Fibroblast of the aortic adventitia (primary cell): ENCODE measurements at regions not wholly inside any gene's neighbourhood (a gene's known extent, or its start where the extent isn't known, plus 50 kb on each side); places are given as distances from the start of the nearest gene placed in this dataset.

ENCODE experiments used
- DNase-seq: peaks from one replicate; pipeline ENCODE4 v3.0.0-alpha.2; 2010; ENCODE audit warnings: low read depth
- H3K4me3 ChIP-seq: 2 replicates; pipeline ENCODE4 v1.5.1; 2011; ENCODE audit warnings: low read depth, mild to moderate bottlenecking, control low read depth, low read length, moderate library complexity
- TF ChIP-seq, protein P1 (sequence below): IDR thresholded peaks from 2 replicates; pipeline ENCODE4 v1.5.1; 2011; ENCODE audit warnings: mild to moderate bottlenecking, low read length, control low read depth, inconsistent platforms; ENCODE audit not compliant: insufficient read depth

DNA sequence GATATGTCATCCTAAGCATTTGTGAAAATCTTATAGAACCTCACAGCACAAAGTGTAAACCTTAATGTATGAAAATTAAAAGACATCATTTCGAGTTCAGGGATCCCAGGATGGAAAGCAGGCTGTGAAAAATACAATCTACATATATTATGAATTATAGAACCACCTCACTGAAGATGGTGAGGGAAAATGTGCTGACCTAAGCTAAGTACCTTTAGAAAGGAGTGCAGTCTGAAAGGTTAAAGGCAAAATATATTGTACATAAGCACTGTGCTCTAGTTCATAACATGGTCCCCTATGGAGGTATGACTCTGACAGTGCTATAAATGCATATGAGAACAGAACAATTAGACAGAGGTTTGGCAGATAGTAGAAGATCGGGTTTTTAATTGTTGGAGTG lies 368.6 kb downstream of the TMA16 start:
- DNase-seq: no peak
- H3K4me3 ChIP-seq: no peak overlapping the region
- TF ChIP-seq, protein P1, sequence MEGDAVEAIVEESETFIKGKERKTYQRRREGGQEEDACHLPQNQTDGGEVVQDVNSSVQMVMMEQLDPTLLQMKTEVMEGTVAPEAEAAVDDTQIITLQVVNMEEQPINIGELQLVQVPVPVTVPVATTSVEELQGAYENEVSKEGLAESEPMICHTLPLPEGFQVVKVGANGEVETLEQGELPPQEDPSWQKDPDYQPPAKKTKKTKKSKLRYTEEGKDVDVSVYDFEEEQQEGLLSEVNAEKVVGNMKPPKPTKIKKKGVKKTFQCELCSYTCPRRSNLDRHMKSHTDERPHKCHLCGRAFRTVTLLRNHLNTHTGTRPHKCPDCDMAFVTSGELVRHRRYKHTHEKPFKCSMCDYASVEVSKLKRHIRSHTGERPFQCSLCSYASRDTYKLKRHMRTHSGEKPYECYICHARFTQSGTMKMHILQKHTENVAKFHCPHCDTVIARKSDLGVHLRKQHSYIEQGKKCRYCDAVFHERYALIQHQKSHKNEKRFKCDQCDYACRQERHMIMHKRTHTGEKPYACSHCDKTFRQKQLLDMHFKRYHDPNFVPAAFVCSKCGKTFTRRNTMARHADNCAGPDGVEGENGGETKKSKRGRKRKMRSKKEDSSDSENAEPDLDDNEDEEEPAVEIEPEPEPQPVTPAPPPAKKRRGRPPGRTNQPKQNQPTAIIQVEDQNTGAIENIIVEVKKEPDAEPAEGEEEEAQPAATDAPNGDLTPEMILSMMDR: no peak

DNA sequence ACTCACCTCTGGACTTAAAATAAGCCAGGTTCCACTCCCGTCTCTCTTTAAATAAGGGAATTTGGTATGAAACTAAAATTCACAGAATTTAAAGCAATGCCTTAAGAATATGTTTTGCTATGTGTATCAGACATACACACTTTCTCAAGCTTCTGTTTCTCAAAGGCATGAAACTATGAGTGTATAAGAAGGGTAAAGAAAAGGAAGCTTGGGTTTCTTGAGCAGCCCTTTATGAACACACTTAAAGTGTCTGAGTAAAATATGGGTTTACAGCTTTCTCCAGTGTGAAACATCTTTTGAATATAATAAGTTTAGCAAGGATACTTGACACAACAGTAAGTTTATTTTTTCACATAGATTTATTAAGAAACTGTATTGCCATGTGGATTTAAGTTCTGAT lies 370.5 kb downstream of the TMA16 start:
- TF ChIP-seq, protein P1: no peak
- no peak for DNase-seq
- H3K4me3 ChIP-seq: no peak overlapping the region

DNA sequence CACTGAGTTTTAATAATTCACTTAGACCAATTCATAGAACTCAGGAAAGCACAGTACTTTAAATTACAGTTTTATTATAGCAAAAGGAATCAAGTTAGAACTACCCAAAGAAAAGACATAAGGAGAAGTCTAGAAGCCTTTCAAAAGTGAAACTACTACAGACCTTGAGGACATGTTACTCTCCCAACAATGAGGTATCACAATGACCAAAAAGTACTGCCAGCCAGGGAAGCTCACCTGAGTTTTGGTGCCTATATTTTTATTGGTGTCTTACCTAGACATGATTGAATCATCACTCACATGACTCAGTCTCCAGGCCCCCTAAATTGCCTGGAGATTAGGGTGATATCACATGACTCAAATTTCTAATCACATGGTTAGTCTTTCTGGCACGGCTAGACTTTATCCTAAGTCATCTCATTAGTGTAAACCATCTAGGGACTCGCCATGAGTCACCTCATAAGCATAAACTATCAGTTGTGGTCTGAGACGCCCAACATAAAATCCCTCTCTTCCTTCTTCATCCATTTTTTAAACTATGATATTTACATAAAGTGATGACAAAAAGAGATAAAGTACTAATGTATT lies 372.3 kb downstream of the TMA16 start:
- TF ChIP-seq, protein P1: no peak
- no peak for DNase-seq
- no peak overlapping the region for H3K4me3 ChIP-seq

DNA sequence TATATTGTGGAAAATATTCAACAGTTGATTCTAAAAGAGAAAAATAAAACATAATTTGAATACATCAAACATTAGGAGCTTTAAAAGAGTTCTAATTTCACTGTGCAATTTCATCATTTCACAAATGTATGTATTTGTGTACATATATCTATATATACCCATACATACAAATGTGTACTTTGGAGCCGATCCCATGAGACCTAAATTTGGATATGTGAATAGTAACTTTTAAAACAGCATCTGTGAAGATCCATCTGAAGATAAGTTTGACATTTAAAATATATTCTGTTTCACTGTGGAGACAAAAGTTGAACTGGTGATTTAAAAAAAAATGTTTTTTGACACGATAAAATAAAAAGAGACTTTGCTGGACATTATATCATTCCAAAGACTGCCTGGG lies 374.0 kb downstream of the TMA16 start:
- no peak for DNase-seq
- no peak overlapping the region for H3K4me3 ChIP-seq
- TF ChIP-seq, protein P1: no peak

DNA sequence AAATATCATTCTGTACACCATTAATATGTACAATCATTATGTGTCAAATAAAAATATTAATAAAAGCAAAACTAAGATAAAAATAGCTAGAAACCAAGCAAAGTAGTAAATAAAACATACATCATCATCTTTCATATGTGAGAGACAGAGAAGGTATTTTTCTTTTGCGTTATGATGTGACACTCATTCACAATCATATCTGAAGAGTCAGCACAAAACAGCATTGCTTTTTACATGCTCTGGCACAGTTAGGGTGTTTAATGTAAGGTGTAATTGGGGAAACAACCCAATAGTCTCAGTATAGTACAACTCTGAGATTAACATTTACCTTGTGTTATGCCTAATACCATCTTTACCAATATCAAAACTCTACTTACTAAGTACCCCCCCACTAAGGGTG lies 376.6 kb downstream of the TMA16 start:
- TF ChIP-seq, protein P1: no peak
- H3K4me3 ChIP-seq: no peak overlapping the region
- no peak for DNase-seq

DNA sequence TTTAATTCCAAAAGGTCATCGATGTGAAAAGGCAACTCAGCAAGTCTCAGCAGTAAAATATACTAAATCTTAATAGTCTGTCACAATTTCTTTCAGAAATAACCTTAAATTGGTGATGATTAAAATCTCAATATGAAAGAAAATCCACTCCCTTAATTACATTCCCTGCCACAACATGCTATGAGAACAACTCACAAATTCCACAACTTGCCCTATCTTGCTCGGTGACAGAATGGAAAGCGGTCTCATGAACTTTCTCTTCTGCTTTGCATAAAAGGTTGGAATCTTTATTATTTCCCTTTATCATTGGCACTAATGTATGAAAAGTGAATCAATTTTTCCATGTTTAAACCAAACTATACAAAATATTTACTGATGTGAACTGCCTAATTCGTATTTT lies 380.8 kb downstream of the TMA16 start:
- TF ChIP-seq, protein P1: no peak
- H3K4me3 ChIP-seq: no peak overlapping the region
- no peak for DNase-seq

DNA sequence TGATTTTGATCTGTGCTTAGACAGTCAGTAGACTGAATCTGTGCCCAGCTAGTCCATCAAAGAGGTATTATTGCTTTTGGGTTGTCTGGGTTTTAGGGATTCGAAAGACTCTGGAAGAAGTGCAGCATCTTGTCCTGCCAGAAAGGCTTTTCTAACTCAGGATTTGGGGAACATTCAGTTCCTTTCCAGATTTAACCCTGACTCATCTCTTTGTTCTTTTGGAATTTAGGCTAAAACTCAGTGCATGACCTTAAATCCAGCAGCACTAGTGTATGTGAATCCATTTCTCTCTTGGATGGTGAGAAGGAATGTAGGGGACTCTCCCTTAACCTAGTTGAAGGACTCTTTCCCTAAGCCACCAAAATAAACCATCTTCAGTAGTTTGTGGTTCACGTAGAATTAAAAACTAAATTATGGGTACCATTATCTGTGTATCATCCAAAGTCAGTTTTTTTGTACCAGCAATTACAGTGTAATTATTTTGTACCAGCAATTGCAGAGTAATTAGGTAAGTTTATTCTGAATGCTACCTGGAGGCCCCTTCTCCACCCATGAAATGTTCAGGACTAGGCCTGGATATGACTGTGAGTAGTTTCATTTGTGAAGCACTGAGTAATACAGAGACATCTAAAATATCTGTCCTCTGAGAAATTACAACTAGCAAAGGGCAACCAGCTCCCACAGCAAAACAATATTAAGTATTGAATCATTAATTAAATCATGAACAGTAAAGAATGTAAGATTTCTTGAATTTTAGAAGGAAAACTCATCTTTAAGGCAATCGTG lies 384.0 kb downstream of the TMA16 start:
- no peak overlapping the region for H3K4me3 ChIP-seq
- no peak for DNase-seq
- TF ChIP-seq, protein P1: no peak
